HG02588 (cell line): ENCODE measurements at regions not wholly inside any gene's neighbourhood (a gene's known extent, or its start where the extent isn't known, plus 50 kb on each side); places are given as distances from the start of the nearest gene placed in this dataset.
A peak's percentile ranks its signal among the peaks of the same experiment; 100 is the strongest.

ENCODE experiments used
- ATAC-seq: cut with Tn5 transposase; IDR thresholded peaks from one replicate; pipeline ENCODE4 v1.9.1; 2021; ENCODE audit warnings: mild to moderate bottlenecking, moderate library complexity; ENCODE audit not compliant: unreplicated experiment

- ATAC-seq = no peak
Measured at GRCh38 chr5:174307031-174307408, 261.5 kb downstream of the NSG2 start.

GRCh38 chr5:174307656-174308271 lies 262.3 kb downstream of the NSG2 start:
- ATAC-seq = no peak

- no peak for ATAC-seq
Measured at GRCh38 chr5:174309131-174309795, 263.8 kb downstream of the NSG2 start.

- ATAC-seq = no peak
Measured at GRCh38 chr5:174310243-174310642, 264.7 kb downstream of the NSG2 start.

GRCh38 chr5:174310706-174311105 lies 265.2 kb downstream of the NSG2 start:
- ATAC-seq = no peak

GRCh38 chr5:174311121-174311520 lies 265.6 kb downstream of the NSG2 start:
- no peak for ATAC-seq

GRCh38 chr5:174311531-174312269 lies 266.2 kb downstream of the NSG2 start:
- ATAC-seq = peak; percentile 75

GRCh38 chr5:174312270-174312617 lies 266.7 kb downstream of the NSG2 start:
- no peak for ATAC-seq

- ATAC-seq = no peak
Measured at GRCh38 chr5:174312641-174313040, 267.1 kb downstream of the NSG2 start.

- no peak for ATAC-seq
Measured at GRCh38 chr5:174313615-174314014, 268.1 kb downstream of the NSG2 start.

- ATAC-seq = no peak
Measured at GRCh38 chr5:174314261-174314660, 268.8 kb downstream of the NSG2 start.

GRCh38 chr5:174315471-174315870 lies 270.0 kb downstream of the NSG2 start:
- ATAC-seq = no peak

GRCh38 chr5:174315871-174316270 lies 270.4 kb downstream of the NSG2 start:
- no peak for ATAC-seq

GRCh38 chr5:174316326-174316725 lies 270.8 kb downstream of the NSG2 start:
- no peak for ATAC-seq

- ATAC-seq = no peak
Measured at GRCh38 chr5:174317256-174317894, 271.9 kb downstream of the NSG2 start.

GRCh38 chr5:174318578-174318977 lies 273.1 kb downstream of the NSG2 start:
- no peak for ATAC-seq

GRCh38 chr5:174319551-174319950 lies 274.0 kb downstream of the NSG2 start:
- no peak for ATAC-seq

- no peak for ATAC-seq
Measured at GRCh38 chr5:174320051-174320450, 274.5 kb downstream of the NSG2 start.

GRCh38 chr5:174323878-174324281 lies 278.4 kb downstream of the NSG2 start:
- peak; percentile 70 for ATAC-seq

- no peak for ATAC-seq
Measured at GRCh38 chr5:174324680-174325079, 279.2 kb downstream of the NSG2 start.

- ATAC-seq = no peak
Measured at GRCh38 chr5:174325431-174325830, 279.9 kb downstream of the NSG2 start.

- ATAC-seq = no peak
Measured at GRCh38 chr5:174325961-174326360, 280.5 kb downstream of the NSG2 start.
